Vagina (tissue), 2 donors: ENCODE measurements at regions not wholly inside any gene's neighbourhood (a gene's known extent, or its start where the extent isn't known, plus 50 kb on each side); places are given as distances from the start of the nearest gene placed in this dataset.
A peak's percentile ranks its signal among the peaks of the same experiment; 100 is the strongest.

ENCODE experiments used
- CTCF ChIP-seq, 3 experiments: fragments of 450-650 bp in 2 of 3; fragments of 200-600 bp in 1 of 3; sonication (generic) in 1 of 3; IDR thresholded peaks; one replicate each; pipeline ENCODE4 v1.5.1; 2017 to 2019; ENCODE audit warnings: antibody characterized with exemption in 3 of 3, mild to moderate bottlenecking in 2 of 3, moderate library complexity in 2 of 3
- POLR2A ChIP-seq, 2 donors: fragments of 450-650 bp; IDR thresholded peaks; one replicate each; pipeline ENCODE4 v1.6.1; 2017; ENCODE audit warnings: antibody characterized with exemption in 2 of 2, mild to moderate bottlenecking in 2 of 2, moderate library complexity in 2 of 2
- POLR2AphosphoS5 ChIP-seq, 2 donors: sonication (generic); formaldehyde crosslinking; IDR thresholded peaks; one replicate each; pipeline ENCODE4 v1.9.0; 2017; ENCODE audit warnings: antibody characterized with exemption in 2 of 2, mild to moderate bottlenecking in 2 of 2, low read depth in 1 of 2; ENCODE audit not compliant: insufficient read depth in 1 of 2

GRCh38 chr1:65687428-65688214 lies 105.1 kb upstream of the PDE4B start:
- TF ChIP-seq CTCF (IDR thresholded peaks at IDR 0.05) (peak; percentile 86 to 97 (median 89)), POLR2A (IDR thresholded peaks at IDR 0.05) (no peak), POLR2AphosphoS5 (IDR thresholded peaks at IDR 0.05; ENCODE audit: insufficient read depth in 1 of 2, low read depth in 1 of 2) (no peak)
